ENCODE measurements at regions not wholly inside any gene's neighbourhood (a gene's known extent, or its start where the extent isn't known, plus 50 kb on each side); places are given as distances from the start of the nearest gene placed in this dataset.
A peak's percentile ranks its signal among the peaks of the same experiment; 100 is the strongest.

- DNase-seq: no peak
Measured at GRCh38 chr9:18075253-18075952, 398.6 kb upstream of the ADAMTSL1 start.

DNA sequence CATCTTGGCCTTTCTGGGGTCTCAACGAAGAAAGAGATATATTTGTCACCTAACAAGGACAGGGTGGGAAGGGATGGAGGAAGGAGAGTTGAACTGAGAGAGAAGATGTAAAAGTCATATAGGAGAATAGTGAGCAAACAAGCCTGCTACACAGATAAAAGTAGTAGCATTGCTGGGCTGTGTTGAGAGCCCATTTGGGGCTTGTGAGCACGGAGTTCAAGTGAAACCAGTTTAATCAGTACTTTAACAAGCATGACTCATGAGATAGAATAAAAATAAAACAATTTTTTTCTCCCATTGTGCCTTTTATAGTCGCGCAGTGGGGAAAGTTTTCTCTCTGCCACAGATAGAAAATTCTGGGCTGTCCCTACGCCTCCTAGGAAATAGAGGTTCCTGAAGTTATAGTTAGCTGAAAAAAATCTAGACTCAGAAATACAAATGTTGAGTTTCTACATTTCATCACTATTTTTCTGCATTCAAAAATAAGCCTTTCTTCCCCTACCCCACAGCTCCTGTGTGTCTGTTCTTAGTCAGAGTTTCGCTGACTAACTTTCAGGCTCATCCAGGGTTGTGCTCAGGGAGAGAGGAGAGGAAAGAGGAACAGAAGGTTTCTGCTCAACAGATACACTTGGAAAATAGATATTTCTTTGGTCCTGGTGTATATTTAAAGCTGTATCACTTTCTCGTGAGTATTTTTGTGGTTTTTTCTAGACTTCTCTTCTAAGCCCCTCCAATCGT lies 395.8 kb upstream of the ADAMTSL1 start:
- DNase-seq: no peak

GRCh38 chr9:18092138-18092537 lies 381.8 kb upstream of the ADAMTSL1 start:
- no peak for DNase-seq

DNA sequence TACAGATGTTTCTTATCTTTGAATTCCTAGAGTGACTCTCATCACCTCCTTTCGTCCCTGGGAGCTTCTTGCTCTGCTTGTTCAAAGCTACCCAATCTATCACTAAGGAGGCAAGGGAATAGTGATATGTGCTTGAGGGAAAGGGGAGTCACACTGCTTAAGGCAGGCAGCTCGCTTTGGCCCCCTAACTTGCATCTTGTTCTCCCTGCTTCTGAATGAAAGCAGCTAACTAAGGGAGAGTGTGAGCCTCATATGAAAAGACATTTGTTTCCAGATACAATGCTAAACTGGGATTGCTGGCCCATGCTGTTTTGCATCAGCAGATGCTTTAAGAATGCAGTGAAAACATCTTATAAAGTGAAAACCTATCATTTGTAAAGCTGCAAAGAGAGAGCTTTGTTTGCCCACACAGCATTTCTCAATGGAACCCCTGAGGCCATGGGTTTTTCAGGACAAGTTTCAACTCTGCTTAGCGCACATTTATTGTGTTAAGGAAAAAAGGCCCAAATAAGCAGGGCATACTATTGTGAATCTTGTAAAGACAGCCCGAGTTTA lies 367.9 kb upstream of the ADAMTSL1 start:
- DNase-seq: no peak

- peak; percentile 23 for DNase-seq
Measured at GRCh38 chr9:18109675-18110074, 364.3 kb upstream of the ADAMTSL1 start.

- DNase-seq: no peak
Measured at GRCh38 chr9:18111146-18111545, 362.8 kb upstream of the ADAMTSL1 start.

- no peak for DNase-seq
Measured at GRCh38 chr9:18114559-18115475, 359.1 kb upstream of the ADAMTSL1 start.

- no peak for DNase-seq
Measured at GRCh38 chr9:18118268-18118667, 355.7 kb upstream of the ADAMTSL1 start.

- DNase-seq: no peak
Measured at GRCh38 chr9:18122171-18122570, 351.8 kb upstream of the ADAMTSL1 start.

- no peak for DNase-seq
Measured at GRCh38 chr9:18124760-18125159, 349.2 kb upstream of the ADAMTSL1 start.

- DNase-seq: no peak
Measured at GRCh38 chr9:18126831-18127498, 347.0 kb upstream of the ADAMTSL1 start.

GRCh38 chr9:18127499-18127875 lies 346.5 kb upstream of the ADAMTSL1 start:
- DNase-seq: no peak

GRCh38 chr9:18129809-18130334 lies 344.1 kb upstream of the ADAMTSL1 start:
- DNase-seq: no peak

- no peak for DNase-seq
Measured at GRCh38 chr9:18136354-18136994, 337.5 kb upstream of the ADAMTSL1 start.

DNA sequence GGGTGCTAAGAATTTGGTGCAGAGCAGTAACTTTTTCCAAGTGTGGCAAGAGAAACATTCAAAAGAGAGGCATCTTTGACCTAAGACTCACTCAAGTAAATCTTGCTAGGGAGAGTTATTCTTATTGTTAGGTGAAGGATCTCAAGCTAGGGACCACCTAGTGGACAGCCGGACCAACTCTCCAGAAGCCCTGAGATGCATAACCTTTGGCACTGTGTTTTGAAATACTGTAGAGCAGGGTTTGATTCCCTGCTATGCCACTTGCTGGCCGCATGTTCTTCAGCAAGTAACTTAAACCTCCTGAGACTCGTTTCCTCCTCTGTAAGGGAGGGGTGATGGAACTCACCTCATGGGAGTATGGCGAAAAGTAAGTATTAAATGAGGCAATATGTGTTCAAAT lies 336.1 kb upstream of the ADAMTSL1 start:
- DNase-seq: no peak

DNA sequence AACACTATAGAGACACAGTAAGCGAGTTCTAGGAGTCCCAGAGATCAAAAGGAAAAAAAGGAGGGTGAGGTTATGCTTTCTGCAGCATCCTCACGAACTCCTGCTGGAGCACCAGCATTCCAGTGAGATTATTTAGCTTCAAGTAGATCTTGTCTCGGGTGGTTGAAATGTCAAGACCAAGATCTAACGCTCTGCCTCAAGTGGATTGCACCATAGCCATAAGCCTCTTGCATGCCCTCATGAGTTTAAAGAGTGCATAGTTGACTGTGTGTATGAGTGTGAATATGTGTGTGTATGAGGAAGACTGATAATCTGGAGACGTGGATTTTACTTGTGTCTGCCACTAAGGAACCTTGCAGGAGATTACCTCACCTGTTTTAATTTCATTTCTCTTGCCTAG lies 335.3 kb upstream of the ADAMTSL1 start:
- DNase-seq: no peak

- DNase-seq: no peak
Measured at GRCh38 chr9:18141681-18142080, 332.3 kb upstream of the ADAMTSL1 start.

DNA sequence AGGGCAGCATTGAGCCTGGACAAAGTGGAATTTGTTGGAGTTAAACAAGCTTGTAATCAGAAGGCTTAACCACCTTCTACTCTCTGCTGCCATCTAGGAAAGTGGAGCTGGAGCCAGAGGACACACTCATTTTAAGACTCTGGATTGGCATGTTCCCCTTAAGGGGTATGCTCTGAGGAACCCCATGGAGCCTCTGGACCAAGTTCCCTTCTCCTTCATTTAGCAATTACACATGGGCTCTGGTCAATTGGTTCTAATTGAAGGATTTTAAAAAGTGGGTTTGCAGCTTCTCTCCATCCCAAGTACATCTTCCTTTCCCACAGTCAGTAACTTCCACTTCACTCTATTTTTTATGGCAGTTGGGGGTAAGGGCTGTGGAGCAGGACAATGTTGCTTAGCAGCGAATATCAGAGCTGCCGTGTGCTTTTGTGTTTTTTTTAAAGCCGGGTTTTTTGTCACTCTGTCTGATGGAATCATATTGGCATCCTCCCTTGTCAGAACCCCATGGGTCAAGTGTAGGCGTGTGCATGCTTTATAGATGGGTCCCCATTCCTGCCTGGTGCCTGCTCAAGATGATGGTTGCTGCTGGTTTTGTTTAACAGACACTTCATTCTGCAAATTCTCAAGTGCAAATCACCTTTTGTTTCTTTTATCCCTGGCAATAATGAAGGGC lies 330.7 kb upstream of the ADAMTSL1 start:
- no peak for DNase-seq

- no peak for DNase-seq
Measured at GRCh38 chr9:18146329-18146728, 327.6 kb upstream of the ADAMTSL1 start.

DNA sequence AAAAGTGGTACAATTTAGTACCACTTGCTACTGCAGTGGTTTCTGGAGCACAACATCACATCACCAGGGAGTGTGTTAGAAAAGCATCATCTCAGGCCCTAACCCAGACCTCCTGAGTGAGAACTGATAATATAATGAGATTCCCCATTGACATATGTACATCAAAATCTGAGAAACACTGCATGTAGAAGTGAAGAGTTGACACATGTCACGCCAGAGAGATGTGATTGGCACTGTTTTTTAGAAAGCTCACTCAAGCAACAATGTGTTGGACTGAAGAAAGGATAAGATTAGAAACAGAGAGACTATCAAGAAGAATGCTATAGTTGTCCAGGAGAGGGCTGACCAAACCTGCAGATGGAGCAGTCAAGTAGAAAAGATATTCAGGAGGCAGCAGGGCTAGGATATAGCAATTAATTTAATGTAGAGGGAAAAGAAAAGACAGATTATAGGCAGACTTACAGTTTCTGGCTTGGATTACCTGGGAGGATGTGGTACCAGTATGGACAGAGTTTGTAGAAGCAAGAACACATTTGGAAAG lies 324.4 kb upstream of the ADAMTSL1 start:
- no peak for DNase-seq

GRCh38 chr9:18154661-18155060 lies 319.3 kb upstream of the ADAMTSL1 start:
- DNase-seq: no peak

Data from NCI-H1694 (cell line).